OCI-LY3 (cell line): ENCODE measurements at regions not wholly inside any gene's neighbourhood (a gene's known extent, or its start where the extent isn't known, plus 50 kb on each side); places are given as distances from the start of the nearest gene placed in this dataset.

Experiments used
- EZH2phosphoT487 ChIP-seq: fragments of 200-600 bp; shearing (Covaris generic); IDR thresholded peaks from 2 replicates; pipeline ENCODE4 v1.6.1; 2018; ENCODE audit warnings: antibody characterized with exemption, mixed run types, low read depth
- TF ChIP-seq, protein P1 (sequence below): fragments of 200-600, 300-600 bp; sonication (generic); IDR thresholded peaks from 2 replicates; pipeline ENCODE4 v1.5.1; 2014; ENCODE audit warnings: antibody characterized with exemption, low read length, low read depth

DNA sequence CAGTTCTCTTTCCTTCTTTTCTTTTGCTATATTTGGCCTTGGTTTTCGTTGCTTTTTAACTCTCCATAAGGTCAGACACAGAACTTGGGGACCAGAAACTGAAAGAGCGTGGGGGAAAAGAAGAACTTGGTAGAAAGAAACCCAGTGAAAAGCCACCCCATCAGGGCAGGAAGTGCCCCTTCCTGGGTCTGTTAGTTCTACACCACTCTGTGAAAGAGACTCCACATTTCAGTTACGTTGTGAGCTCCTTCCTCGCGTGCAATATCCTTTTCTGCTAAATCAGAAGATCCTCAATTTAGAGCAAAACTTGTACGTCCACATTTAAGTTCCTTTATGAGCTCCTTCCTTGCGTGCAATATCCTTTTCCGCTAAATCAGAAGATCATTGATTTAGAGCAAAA lies 220.6 kb upstream of the FOXK1 start:
- TF ChIP-seq, protein P1, sequence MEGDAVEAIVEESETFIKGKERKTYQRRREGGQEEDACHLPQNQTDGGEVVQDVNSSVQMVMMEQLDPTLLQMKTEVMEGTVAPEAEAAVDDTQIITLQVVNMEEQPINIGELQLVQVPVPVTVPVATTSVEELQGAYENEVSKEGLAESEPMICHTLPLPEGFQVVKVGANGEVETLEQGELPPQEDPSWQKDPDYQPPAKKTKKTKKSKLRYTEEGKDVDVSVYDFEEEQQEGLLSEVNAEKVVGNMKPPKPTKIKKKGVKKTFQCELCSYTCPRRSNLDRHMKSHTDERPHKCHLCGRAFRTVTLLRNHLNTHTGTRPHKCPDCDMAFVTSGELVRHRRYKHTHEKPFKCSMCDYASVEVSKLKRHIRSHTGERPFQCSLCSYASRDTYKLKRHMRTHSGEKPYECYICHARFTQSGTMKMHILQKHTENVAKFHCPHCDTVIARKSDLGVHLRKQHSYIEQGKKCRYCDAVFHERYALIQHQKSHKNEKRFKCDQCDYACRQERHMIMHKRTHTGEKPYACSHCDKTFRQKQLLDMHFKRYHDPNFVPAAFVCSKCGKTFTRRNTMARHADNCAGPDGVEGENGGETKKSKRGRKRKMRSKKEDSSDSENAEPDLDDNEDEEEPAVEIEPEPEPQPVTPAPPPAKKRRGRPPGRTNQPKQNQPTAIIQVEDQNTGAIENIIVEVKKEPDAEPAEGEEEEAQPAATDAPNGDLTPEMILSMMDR: no peak
- no peak for TF ChIP-seq EZH2phosphoT487
